Endothelial cell of umbilical vein (primary cell): ENCODE measurements at regions not wholly inside any gene's neighbourhood (a gene's known extent, or its start where the extent isn't known, plus 50 kb on each side); places are given as distances from the start of the nearest gene placed in this dataset.

Source experiments
- BruUV-seq: library from RNA; stranded (reverse); fragments of 400-500 nt; replicated peaks from 2 replicates; lab custom pipeline; 2021; lab: Mats Ljungman, UMichigan
- CTCF ChIA-PET: fragments of 300-600, 350-600 bp; sonication (Branson Sonifier 250); formaldehyde crosslinking; loops from one replicate; lab custom pipeline; 2021; ENCODE audit warnings: antibody characterized with exemption, inconsistent platforms; lab: Charles Lee
- POLR2A ChIA-PET: fragments of 300-600, 350-600 bp; sonication (Branson Sonifier 250); formaldehyde crosslinking; loops from one replicate; lab custom pipeline; 2021; ENCODE audit warnings: antibody characterized with exemption, inconsistent platforms; lab: Charles Lee
- DNase-seq: peaks from one replicate; pipeline ENCODE4 v3.0.0-alpha.2; 2011; ENCODE audit warnings: low read depth, low spot score
- FAIRE-seq: peaks from 2 replicates; lab custom pipeline; 2011; peaks lifted over from hg19 to GRCh38; lab: Jason Lieb, UNC
- H2AFZ ChIP-seq: 2 replicates; pipeline ENCODE4 v1.6.0; 2012; ENCODE audit warnings: low read depth, low read length, control low read depth, inconsistent platforms
- H3K27ac ChIP-seq: 2 replicates; pipeline ENCODE4 v1.5.1; 2011; ENCODE audit warnings: low read depth, mild to moderate bottlenecking, control low read depth, low read length, moderate library complexity; ENCODE audit not compliant: insufficient read depth
- H3K27me3 ChIP-seq, 2 experiments: 2 replicates each; pipeline versions ENCODE4 v1.6.0 to v1.6.1; 2011; ENCODE audit warnings: low read length in 2 of 2, mixed read lengths in 1 of 2; ENCODE audit not compliant: control insufficient read depth in 2 of 2, insufficient read depth in 2 of 2
- H3K36me3 ChIP-seq, 2 experiments: 2 replicates in 1 of 2; 3 replicates in 1 of 2; pipeline ENCODE4 v1.5.1; 2011; ENCODE audit warnings: low read length in 2 of 2, mild to moderate bottlenecking in 1 of 2, moderate library complexity in 1 of 2; ENCODE audit not compliant: control insufficient read depth in 2 of 2, insufficient read depth in 2 of 2; ENCODE audit errors: extremely low read depth in 1 of 2
- H3K4me1 ChIP-seq: 3 replicates; pipeline ENCODE4 v1.5.1; 2011; ENCODE audit warnings: mild to moderate bottlenecking, low read length; ENCODE audit not compliant: control insufficient read depth, insufficient read depth; ENCODE audit errors: extremely low read depth
- H3K4me2 ChIP-seq: 2 replicates; pipeline ENCODE4 v1.6.1; 2011; ENCODE audit warnings: low read length, control low read depth, mixed read lengths; ENCODE audit not compliant: insufficient read depth
- H3K4me3 ChIP-seq, 3 experiments: fragments of 200-600 bp in 1 of 3; sonication (generic), shearing (Covaris generic) in 1 of 3; replicated peaks in 1 of 3; 2 replicates each; pipeline ENCODE4 v1.5.1; 2011 to 2016; ENCODE audit warnings: control low read depth in 3 of 3, low read length in 3 of 3, mild to moderate bottlenecking in 2 of 3, inconsistent platforms in 1 of 3, low read depth in 1 of 3, moderate library complexity in 1 of 3; ENCODE audit not compliant: insufficient read depth in 1 of 3
- H3K79me2 ChIP-seq: 2 replicates; pipeline ENCODE4 v1.6.0; 2012; ENCODE audit warnings: low read length, inconsistent platforms; ENCODE audit not compliant: control insufficient read depth, insufficient read depth
- H3K9ac ChIP-seq: replicated peaks from 2 replicates; pipeline ENCODE3; 2011; ENCODE audit warnings: low read length, control low read depth; ENCODE audit not compliant: insufficient read depth; ENCODE audit errors: extremely low read depth
- H3K9me1 ChIP-seq: replicated peaks from 3 replicates; pipeline ENCODE4 v1.6.0; 2011; ENCODE audit warnings: mild to moderate bottlenecking, low read length; ENCODE audit not compliant: control insufficient read depth, insufficient read depth; ENCODE audit errors: extremely low read depth
- H3K9me3 ChIP-seq: replicated peaks from 2 replicates; pipeline ENCODE4 v1.5.1; 2012; ENCODE audit warnings: low read length, inconsistent platforms; ENCODE audit not compliant: control insufficient read depth, insufficient read depth
- H4K20me1 ChIP-seq: replicated peaks from 2 replicates; pipeline ENCODE3; 2011; ENCODE audit warnings: mild to moderate bottlenecking, low read length; ENCODE audit not compliant: control insufficient read depth, insufficient read depth; ENCODE audit errors: extremely low read depth
- EZH2 ChIP-seq: IDR thresholded peaks from 2 replicates; pipeline ENCODE4 v1.6.1; 2012; ENCODE audit warnings: borderline replicate concordance, low read depth, mild to moderate bottlenecking, moderate library complexity, low read length, inconsistent platforms; ENCODE audit not compliant: severe bottlenecking
- FOS ChIP-seq: IDR thresholded peaks from 2 replicates; pipeline ENCODE4 v1.6.1; 2011; ENCODE audit warnings: mild to moderate bottlenecking, low read length, moderate library complexity, borderline replicate concordance; ENCODE audit not compliant: insufficient read depth
- GATA2 ChIP-seq: IDR thresholded peaks from 2 replicates; pipeline ENCODE4 v1.7.0; 2011; ENCODE audit warnings: low read depth, mild to moderate bottlenecking, moderate library complexity, mixed read lengths, low read length; ENCODE audit not compliant: insufficient read length, insufficient read depth
- JUN ChIP-seq: IDR thresholded peaks from 2 replicates; pipeline ENCODE4 v1.6.1; 2011; ENCODE audit warnings: borderline replicate concordance, low read depth; ENCODE audit not compliant: insufficient read length, insufficient read depth
- MYC ChIP-seq: IDR thresholded peaks from one replicate; pipeline ENCODE4 v1.6.1; 2011; ENCODE audit warnings: mild to moderate bottlenecking, low read depth, low read length
- POLR2A ChIP-seq: IDR thresholded peaks from 2 replicates; pipeline ENCODE4 v1.6.1; 2012; ENCODE audit warnings: low read depth, mild to moderate bottlenecking, control low read depth, low read length
- POLR2AphosphoS5 ChIP-seq: IDR thresholded peaks from 2 replicates; pipeline ENCODE4 v1.6.1; 2012; ENCODE audit warnings: low read depth, mild to moderate bottlenecking, control low read depth, low read length, moderate library complexity; ENCODE audit not compliant: insufficient read depth
- dilution Hi-C: fragments of 300-500 bp; cut with MboI; formaldehyde crosslinking; loops from one replicate; pipeline ENCODE4 v1.15.0; 2019; ENCODE audit warnings: low sequenced_read_pairs; ENCODE audit not compliant: extremely low pct_ligation_motif_present
- intact Hi-C: fragments of 100-400 bp; cut with micrococcal nuclease; formaldehyde crosslinking; loops from one replicate; pipeline ENCODE4 v1.10.0; 2022
- TF ChIP-seq, protein P1 (sequence below), 2 donors: IDR thresholded peaks; 1 replicate in 1 of 2; 2 replicates in 1 of 2; pipeline ENCODE4 v1.5.1; 2011; ENCODE audit warnings: low read length in 2 of 2, mild to moderate bottlenecking in 2 of 2, moderate library complexity in 2 of 2, control low read depth in 1 of 2, inconsistent platforms in 1 of 2, low read depth in 1 of 2; ENCODE audit not compliant: insufficient read depth in 1 of 2; ENCODE audit errors: extremely low read depth in 1 of 2
- TF ChIP-seq, protein P2 (sequence below): IDR thresholded peaks from 2 replicates; pipeline ENCODE4 v1.6.1; 2011; ENCODE audit not compliant: insufficient read depth, insufficient read length

DNA sequence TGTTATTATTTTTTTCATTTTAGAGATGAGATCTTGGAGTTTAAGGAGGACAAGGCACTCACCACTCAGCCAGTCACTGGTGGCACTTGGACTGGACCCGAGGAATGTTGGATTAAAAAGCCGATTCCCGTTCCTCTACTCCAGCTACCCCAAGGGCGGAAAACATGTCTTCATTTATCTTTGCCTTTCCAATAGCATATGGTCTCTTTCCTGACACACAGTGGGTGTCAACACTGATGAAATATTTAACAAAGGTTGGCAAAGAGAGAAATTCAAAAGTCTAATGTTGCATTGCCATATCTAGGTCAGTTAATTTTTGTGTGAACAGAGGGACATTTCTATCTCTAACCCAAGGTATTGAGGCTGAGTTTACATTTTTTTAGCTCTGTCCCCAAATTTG is 459.7 kb downstream of the RBFOX1 start:
- Histone ChIP-seq H3K4me1 (no peaks in the 10 kb centered on the region), H3K4me2 (no peak overlapping the region), H3K9me1 (no peaks in the 10 kb centered on the region), H3K9ac (no peak overlapping the region), H3K9me3 (peaks cover 2% of the 10 kb centered on the region), H3K36me3 (no peaks in the 10 kb centered on the region), H3K79me2 (no peaks in the 10 kb centered on the region), H3K27ac (no peak overlapping the region), H2AFZ (no peak overlapping the region), H3K27me3 (no peaks in the 10 kb centered on the region), H4K20me1 (no peaks in the 10 kb centered on the region), H3K4me3 (no peak overlapping the region)
- CTCF ChIA-PET: no interaction called here
- POLR2A ChIA-PET: no interaction called here
- no peak for TF ChIP-seq POLR2A
- TF ChIP-seq POLR2AphosphoS5: no peak
- TF ChIP-seq, protein P1, sequence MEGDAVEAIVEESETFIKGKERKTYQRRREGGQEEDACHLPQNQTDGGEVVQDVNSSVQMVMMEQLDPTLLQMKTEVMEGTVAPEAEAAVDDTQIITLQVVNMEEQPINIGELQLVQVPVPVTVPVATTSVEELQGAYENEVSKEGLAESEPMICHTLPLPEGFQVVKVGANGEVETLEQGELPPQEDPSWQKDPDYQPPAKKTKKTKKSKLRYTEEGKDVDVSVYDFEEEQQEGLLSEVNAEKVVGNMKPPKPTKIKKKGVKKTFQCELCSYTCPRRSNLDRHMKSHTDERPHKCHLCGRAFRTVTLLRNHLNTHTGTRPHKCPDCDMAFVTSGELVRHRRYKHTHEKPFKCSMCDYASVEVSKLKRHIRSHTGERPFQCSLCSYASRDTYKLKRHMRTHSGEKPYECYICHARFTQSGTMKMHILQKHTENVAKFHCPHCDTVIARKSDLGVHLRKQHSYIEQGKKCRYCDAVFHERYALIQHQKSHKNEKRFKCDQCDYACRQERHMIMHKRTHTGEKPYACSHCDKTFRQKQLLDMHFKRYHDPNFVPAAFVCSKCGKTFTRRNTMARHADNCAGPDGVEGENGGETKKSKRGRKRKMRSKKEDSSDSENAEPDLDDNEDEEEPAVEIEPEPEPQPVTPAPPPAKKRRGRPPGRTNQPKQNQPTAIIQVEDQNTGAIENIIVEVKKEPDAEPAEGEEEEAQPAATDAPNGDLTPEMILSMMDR (IDR thresholded peaks at IDR 0.05; ENCODE audit: extremely low read depth in 1 of 2, insufficient read depth in 1 of 2, low read depth in 1 of 2, low read length in 2 of 2): no peak
- no peak for TF ChIP-seq MYC
- TF ChIP-seq, protein P2, sequence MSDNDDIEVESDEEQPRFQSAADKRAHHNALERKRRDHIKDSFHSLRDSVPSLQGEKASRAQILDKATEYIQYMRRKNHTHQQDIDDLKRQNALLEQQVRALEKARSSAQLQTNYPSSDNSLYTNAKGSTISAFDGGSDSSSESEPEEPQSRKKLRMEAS: no peak
- TF ChIP-seq EZH2: no peak
- no peak for TF ChIP-seq JUN
- TF ChIP-seq GATA2: no peak
- TF ChIP-seq FOS: no peak
- no peak for FAIRE-seq
- BruUV-seq: no TSS peak
- intact Hi-C loops (no loop called here), dilution Hi-C loops (no loop called here)
- no peak for DNase-seq
